ENCODE measurements at regions not wholly inside any gene's neighbourhood (a gene's known extent, or its start where the extent isn't known, plus 50 kb on each side); places are given as distances from the start of the nearest gene placed in this dataset.

GRCh38 chr2:41913921-41914609 lies 133.8 kb upstream of the PKDCC start:
- DNase-seq (ENCODE audit: low spot score), result no peak

GRCh38 chr2:41914936-41915335 lies 132.9 kb upstream of the PKDCC start:
- DNase-seq (ENCODE audit: low spot score), result no peak

GRCh38 chr2:41916177-41916576 lies 131.6 kb upstream of the PKDCC start:
- DNase-seq (ENCODE audit: low spot score), result no peak

DNA sequence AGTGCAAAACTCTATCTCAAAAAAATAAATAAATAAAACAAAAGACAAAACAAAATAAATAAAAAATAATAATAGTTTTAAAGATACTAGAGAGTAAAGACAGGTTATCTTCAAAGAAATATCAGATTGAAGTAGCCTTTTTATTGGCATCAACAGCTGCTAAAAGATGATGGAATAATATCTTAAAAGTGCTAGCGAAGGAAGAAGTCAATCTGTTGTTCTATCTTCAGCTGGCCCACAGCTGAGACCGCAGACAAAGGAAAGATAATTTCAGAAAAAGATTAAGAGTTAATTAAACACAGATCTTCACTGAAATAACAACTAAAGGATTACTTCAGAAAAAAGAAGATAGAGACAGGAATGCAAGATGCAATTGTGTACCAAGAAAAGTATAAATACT lies 130.2 kb upstream of the PKDCC start:
- no peak for DNase-seq (ENCODE audit: low spot score)

DNA sequence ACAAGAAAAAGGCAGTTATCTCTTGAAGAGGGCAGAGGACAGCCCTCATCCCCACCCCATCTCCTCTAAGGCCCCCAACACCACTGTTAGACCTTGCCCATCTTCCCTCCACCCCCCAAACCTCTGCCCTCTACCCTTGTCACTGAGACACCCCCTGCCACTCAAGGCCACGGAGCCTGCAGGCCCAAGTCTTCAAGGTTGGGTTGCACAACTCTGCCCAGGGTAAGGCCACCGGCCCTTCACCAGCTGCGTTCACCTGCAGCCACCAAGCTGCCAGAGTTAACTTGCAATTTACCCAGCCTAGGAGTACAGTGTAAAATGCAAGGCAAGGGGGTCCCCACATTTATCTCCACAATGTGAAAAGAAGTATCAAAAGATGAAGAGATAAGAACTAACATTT lies 128.7 kb upstream of the PKDCC start:
- DNase-seq (ENCODE audit: low spot score), result no peak

DNA sequence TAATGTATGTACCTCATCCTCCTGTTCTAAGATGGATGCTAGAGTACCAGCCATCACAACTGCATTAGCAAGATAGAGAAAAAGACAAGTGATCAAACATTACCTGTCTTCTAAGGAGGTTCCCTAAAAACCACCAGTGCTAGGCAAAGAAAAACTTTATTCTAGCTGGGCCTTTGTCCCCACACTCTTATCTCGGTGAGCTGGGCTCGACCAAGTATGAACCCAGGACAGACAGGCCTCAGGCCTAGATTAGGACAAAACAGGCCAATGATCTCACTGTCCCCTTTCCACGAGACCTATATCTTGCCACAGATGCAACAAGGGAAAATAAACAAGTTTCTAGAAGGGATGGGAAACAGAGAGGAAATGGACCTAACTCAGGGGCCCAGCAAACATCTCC lies 127.6 kb upstream of the PKDCC start:
- no peak for DNase-seq (ENCODE audit: low spot score)

- DNase-seq (ENCODE audit: low spot score), result no peak
Observed at GRCh38 chr2:41920812-41921211, 127.0 kb upstream of the PKDCC start.

DNA sequence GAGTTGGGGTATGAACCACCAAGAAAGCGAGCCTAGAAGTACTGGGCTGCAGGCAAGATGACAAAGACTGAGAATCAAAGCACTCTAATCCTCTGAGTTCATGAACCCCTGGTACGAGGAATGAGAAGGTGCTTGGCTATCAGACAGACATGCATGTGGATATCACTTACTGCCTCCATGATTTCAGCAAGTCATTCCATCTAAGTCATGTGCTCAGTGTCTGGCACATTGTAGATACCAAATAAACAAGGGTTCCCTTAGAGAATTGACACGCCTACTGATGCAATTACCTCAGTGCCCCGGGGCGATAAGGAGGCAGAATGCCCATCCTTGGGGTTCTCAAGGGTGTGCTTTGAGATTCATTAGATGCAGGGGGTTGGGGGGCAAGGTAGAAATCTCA lies 125.6 kb upstream of the PKDCC start:
- no peak for DNase-seq (ENCODE audit: low spot score)

DNA sequence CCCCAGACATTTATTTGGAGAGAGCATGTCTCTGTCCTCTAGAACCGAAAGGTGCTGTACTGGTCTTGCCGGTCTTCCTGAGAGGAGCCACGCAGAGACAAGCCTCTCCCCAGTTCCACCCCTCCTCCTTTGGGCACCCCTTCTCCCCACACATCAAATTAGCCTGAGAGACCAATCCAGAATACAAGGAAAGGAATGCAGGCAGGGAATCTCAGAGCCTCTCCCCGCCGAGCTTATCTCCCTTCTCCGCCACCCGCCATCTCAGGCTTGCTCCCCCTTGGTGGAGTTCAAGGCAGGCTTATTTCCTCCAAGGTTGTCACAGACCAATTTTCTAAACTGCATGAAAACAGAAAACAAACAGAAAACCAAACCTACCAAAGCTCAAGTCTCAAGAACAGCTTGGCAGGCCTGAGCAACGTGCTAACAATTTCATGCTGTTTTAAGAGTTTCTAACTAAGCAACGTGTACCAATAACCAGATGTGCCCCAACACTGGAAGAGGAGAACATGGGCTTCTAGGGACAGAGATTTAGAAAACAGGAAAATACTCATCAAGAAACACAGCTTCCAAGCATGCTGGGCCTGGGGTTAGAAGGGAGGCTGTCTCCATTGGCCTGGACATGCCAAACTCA lies 124.5 kb upstream of the PKDCC start:
- no peak for DNase-seq (ENCODE audit: low spot score)

- DNase-seq (ENCODE audit: low spot score), result no peak
Observed at GRCh38 chr2:41924024-41924423, 123.8 kb upstream of the PKDCC start.

DNA sequence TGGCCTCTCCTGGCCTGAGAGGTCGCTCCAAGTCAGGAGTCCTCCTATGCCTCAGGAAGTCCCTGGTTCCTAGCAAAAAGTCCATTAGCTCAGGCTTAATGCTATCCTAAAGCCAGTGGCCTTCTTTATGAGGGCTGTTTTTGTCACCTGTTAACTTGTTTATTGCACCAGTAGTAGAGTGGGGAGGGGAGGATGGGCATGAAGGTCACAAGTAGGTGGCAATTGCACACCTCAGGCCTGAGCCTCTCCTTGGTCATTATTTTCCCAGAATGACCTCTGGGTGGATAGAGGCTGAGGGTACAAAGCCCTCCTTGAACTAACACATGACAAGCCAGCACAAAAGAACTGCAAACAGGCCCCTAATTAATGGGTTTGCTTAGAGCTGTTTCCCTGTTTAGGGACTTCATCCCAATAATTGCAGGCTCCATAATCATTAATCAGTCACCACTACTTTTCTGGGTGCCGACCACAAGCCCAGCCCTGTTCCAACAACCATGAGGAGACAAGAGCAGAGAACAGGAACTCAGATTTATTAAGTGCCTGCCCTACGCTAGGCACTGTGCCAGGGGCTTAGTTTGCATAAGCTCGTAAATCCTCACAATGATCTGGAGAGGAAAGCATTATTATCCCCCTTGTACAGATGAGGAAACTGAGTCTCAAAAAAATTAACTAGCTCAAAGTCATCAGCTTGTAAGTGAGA lies 123.0 kb upstream of the PKDCC start:
- DNase-seq (ENCODE audit: low spot score), result no peak

- DNase-seq (ENCODE audit: low spot score), result no peak
Observed at GRCh38 chr2:41925712-41926111, 122.1 kb upstream of the PKDCC start.

- no peak for DNase-seq (ENCODE audit: low spot score)
Observed at GRCh38 chr2:41926614-41927580, 120.9 kb upstream of the PKDCC start.

- no peak for DNase-seq (ENCODE audit: low spot score)
Observed at GRCh38 chr2:41927581-41928264, 120.1 kb upstream of the PKDCC start.

DNA sequence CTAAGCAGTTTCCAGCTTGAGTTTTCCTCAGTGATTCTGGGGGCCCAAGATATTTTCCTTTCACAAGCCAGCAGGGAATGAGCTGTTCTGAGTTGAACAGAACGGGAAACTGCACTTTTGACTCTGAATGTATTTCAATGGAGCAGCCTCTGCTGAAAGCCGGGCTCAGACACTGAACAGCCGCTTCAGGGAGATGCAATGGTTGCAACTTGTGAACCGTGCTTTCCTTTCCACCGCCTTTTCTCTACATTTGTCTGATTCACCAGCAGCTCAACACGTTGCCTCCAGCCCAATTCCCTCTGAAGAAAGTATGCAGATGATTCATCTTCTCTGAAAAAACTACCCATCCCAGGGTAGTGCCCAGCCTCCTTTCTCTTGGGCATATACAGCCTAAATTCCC lies 119.3 kb upstream of the PKDCC start:
- DNase-seq (ENCODE audit: low spot score), result no peak

DNA sequence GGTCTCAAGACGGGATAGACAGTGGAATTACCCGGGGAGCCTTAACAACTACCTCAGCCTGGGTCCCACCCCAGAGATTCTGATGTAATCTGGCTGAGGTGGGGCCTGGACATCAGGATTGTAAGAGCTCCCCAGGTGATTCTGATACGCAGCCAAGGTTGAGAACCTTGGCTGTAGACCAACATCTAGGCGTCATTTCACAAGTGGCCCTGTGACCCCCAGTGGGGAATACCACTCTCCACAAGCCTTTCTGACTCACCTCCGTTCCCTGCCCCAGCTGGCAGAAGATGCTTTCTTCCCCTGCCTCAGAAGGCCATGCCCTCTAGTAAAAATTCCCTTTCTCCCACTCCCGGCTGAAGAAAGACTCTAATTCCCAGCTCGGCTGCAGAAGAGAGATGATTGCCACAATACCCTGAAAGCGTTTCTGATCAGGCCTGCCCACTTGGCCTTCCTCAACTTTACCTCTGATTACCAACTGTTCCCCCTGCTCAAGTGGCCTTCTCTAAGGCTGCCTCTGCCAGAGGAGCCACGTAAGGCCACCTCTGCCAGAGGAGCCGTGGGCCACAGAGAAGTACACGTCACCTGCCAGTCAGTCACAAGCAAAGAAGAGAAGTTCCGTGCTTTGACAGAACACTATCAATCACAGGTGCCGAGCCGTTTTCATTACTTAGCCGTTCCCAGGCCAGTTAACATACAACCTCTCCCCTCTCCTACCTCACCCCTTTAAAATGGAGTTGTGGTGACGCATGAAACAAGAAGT lies 116.8 kb upstream of the PKDCC start:
- no peak for DNase-seq (ENCODE audit: low spot score)

- DNase-seq (ENCODE audit: low spot score), result no peak
Observed at GRCh38 chr2:41932241-41933045, 115.4 kb upstream of the PKDCC start.

GRCh38 chr2:41933046-41933420 lies 114.8 kb upstream of the PKDCC start:
- DNase-seq (ENCODE audit: low spot score), result no peak

GRCh38 chr2:41933585-41934320 lies 114.1 kb upstream of the PKDCC start:
- DNase-seq (ENCODE audit: low spot score), result no peak

Data from D341Med (cell line).